GM23338 (cell line): ENCODE measurements at regions not wholly inside any gene's neighbourhood (a gene's known extent, or its start where the extent isn't known, plus 50 kb on each side); places are given as distances from the start of the nearest gene placed in this dataset.

Experiments used
- ATAC-seq: fragments of 200-7000 bp; cut with Tn5 transposase; 3 replicates; pipeline ENCODE4 v1.9.1; 2020
- DNase-seq: peaks from one replicate; pipeline ENCODE4 v3.0.0-alpha.2; 2015; ENCODE audit warnings: low spot score
- H2AFZ ChIP-seq: fragments of 200-600 bp; sonication (generic); 2 replicates; pipeline ENCODE4 v1.8.0; 2016; ENCODE audit warnings: antibody characterized with exemption, mild to moderate bottlenecking, moderate library complexity
- H3F3A ChIP-seq: fragments of 200-600 bp; sonication (generic); replicated peaks from 2 replicates; pipeline ENCODE4 v1.8.0; 2017; ENCODE audit warnings: antibody characterized with exemption, mixed run types, low read depth
- H3K27ac ChIP-seq: fragments of 200-600 bp; sonication (generic); 2 replicates; pipeline ENCODE4 v1.6.1; 2016; ENCODE audit warnings: low read depth
- H3K27me3 ChIP-seq: fragments of 200-600 bp; sonication (generic); 2 replicates; pipeline ENCODE4 v1.8.0; 2016; ENCODE audit warnings: mild to moderate bottlenecking, mixed run types, moderate library complexity; ENCODE audit not compliant: insufficient read depth
- H3K36me3 ChIP-seq: fragments of 200-600 bp; sonication (generic); 2 replicates; pipeline ENCODE4 v1.8.0; 2016; ENCODE audit warnings: mild to moderate bottlenecking; ENCODE audit not compliant: insufficient read depth
- H3K4me1 ChIP-seq: fragments of 200-600 bp; sonication (generic); 2 replicates; pipeline ENCODE4 v1.8.0; 2016; ENCODE audit warnings: mild to moderate bottlenecking, moderate library complexity; ENCODE audit not compliant: insufficient read depth
- H3K4me2 ChIP-seq: fragments of 200-600 bp; sonication (generic); 2 replicates; pipeline ENCODE4 v1.7.1; 2017; ENCODE audit warnings: mixed run types
- H3K4me3 ChIP-seq: fragments of 200-600 bp; sonication (generic); 2 replicates; pipeline ENCODE4 v1.6.1; 2016; ENCODE audit warnings: mixed run types
- H3K79me2 ChIP-seq: fragments of 200-600 bp; sonication (generic); replicated peaks from 2 replicates; pipeline ENCODE4 v1.8.0; 2017; ENCODE audit warnings: mild to moderate bottlenecking; ENCODE audit not compliant: insufficient read depth
- H3K9me2 ChIP-seq: fragments of 200-600 bp; sonication (generic); 2 replicates; pipeline ENCODE4 v1.8.0; 2017; ENCODE audit not compliant: insufficient read depth
- H4K20me1 ChIP-seq: fragments of 200-600 bp; sonication (generic); replicated peaks from 2 replicates; pipeline ENCODE4 v1.8.0; 2017; ENCODE audit warnings: mild to moderate bottlenecking; ENCODE audit not compliant: insufficient read depth
- H3K27ac Mint-ChIP-seq: 2 replicates; pipeline ENCODE4 v1.8.0; 2020; ENCODE audit warnings: inconsistent platforms, mild to moderate bottlenecking, moderate library complexity, mixed read lengths
- H3K27me3 Mint-ChIP-seq: 3 replicates; pipeline ENCODE4 v1.8.0; 2022; ENCODE audit warnings: low read depth, mild to moderate bottlenecking, moderate library complexity, mixed read lengths, inconsistent platforms; ENCODE audit not compliant: insufficient read depth, poor library complexity
- H3K36me3 Mint-ChIP-seq: 3 replicates; pipeline ENCODE4 v1.8.0; 2021; ENCODE audit warnings: low read depth, mild to moderate bottlenecking, inconsistent platforms, moderate library complexity, mixed read lengths
- H3K4me1 Mint-ChIP-seq: 3 replicates; pipeline ENCODE4 v1.8.0; 2020; ENCODE audit warnings: mild to moderate bottlenecking, inconsistent platforms, mixed read lengths
- H3K4me3 Mint-ChIP-seq: 3 replicates; pipeline ENCODE4 v1.8.0; 2021; ENCODE audit warnings: moderate library complexity, mild to moderate bottlenecking, inconsistent platforms, mixed read lengths
- H3K9me3 Mint-ChIP-seq: 3 replicates; pipeline ENCODE4 v1.8.0; 2020; ENCODE audit warnings: moderate library complexity, mild to moderate bottlenecking, inconsistent platforms, mixed read lengths
- CREB1 ChIP-seq: fragments of 250-450 bp; sonication (Bioruptor Pico); IDR thresholded peaks from 2 replicates; pipeline ENCODE4 v1.5.0; 2020; ENCODE audit warnings: low read depth, mild to moderate bottlenecking, moderate library complexity
- EZH2 ChIP-seq: fragments of 200-600 bp; sonication (generic); IDR thresholded peaks from one replicate; pipeline ENCODE4 v1.8.0; 2017; ENCODE audit warnings: antibody characterized with exemption, mild to moderate bottlenecking, low read depth; ENCODE audit not compliant: unreplicated experiment
- EZH2phosphoT487 ChIP-seq: fragments of 200-600 bp; sonication (generic); IDR thresholded peaks from one replicate; pipeline ENCODE4 v1.8.1; 2018; ENCODE audit warnings: antibody characterized with exemption; ENCODE audit not compliant: unreplicated experiment
- JUNB ChIP-seq: IDR thresholded peaks from one replicate; pipeline ENCODE4 v1.6.1; 2016; ENCODE audit warnings: antibody characterized with exemption; ENCODE audit not compliant: unreplicated experiment
- POLR2AphosphoS5 ChIP-seq: IDR thresholded peaks from 2 replicates; pipeline ENCODE4 v1.6.1; 2016; ENCODE audit warnings: antibody characterized with exemption, low read depth
- REST ChIP-seq: IDR thresholded peaks from one replicate; pipeline ENCODE4 v1.6.1; 2018; ENCODE audit warnings: antibody characterized with exemption; ENCODE audit not compliant: unreplicated experiment
- STAT1 ChIP-seq: IDR thresholded peaks from one replicate; pipeline ENCODE4 v1.6.1; 2016; ENCODE audit warnings: antibody characterized with exemption; ENCODE audit not compliant: unreplicated experiment
- ZNF114 ChIP-seq: fragments of 250-450 bp; sonication (Bioruptor Pico); IDR thresholded peaks from 2 replicates; pipeline ENCODE4 v1.5.0; 2020; ENCODE audit warnings: mild to moderate bottlenecking, moderate library complexity
- ZNF331 ChIP-seq: fragments of 250-450 bp; sonication (Bioruptor Pico); IDR thresholded peaks from 2 replicates; pipeline ENCODE4 v1.5.0; 2020; ENCODE audit warnings: low read depth, mild to moderate bottlenecking, moderate library complexity
- ZNF462 ChIP-seq: fragments of 250-450 bp; sonication (Bioruptor Pico); IDR thresholded peaks from 2 replicates; pipeline ENCODE4 v1.5.0; 2020; ENCODE audit warnings: mild to moderate bottlenecking, moderate library complexity
- TF ChIP-seq, protein P1 (sequence below): IDR thresholded peaks from 2 replicates; pipeline ENCODE4 v1.6.1; 2016; ENCODE audit warnings: antibody characterized with exemption
- TF ChIP-seq, protein P2 (sequence below), 2 experiments: fragments of 200-600 bp in 1 of 2; sonication (generic) in 1 of 2; conservative IDR thresholded peaks; 2 replicates each; pipeline versions ENCODE4 v1.5.1 to v1.6.1; 2016 to 2017; ENCODE audit warnings: antibody characterized with exemption in 2 of 2, low read depth in 2 of 2, mild to moderate bottlenecking in 2 of 2, moderate library complexity in 1 of 2

DNA sequence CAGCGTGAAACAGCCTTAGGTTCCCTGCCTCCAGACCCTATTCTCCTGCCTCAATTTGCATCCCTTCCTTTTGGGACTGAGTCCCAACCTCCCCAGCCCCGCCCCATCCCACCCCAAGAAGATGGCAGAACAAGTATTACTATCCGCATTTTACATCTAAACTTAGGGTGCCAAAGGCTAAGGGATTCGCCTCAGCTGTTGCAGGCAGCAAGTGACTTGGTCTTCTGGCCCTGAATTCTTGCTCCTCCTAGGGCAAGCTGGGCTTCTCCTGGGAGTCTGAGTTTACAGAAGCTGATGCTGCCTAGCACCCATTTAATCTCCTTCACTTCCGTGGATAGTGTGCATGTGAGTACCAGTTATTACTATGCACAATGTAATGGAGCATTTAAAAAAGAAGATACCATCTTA, 161.3 kb upstream of the NR5A2 start:
- H3K9me3 Mint-ChIP-seq = no peaks in the 10 kb centered on the region
- peak overlapping the region; percentile 12; the same call in 2 of the 3 replicates for H3K4me3 Mint-ChIP-seq
- Histone ChIP-seq H3K27ac (no peak overlapping the region; the same call in 1 of the 2 replicates), H2AFZ (peak overlapping the region; percentile 95), H3K4me1 (peaks cover 20% of the 10 kb centered on the region), H3K79me2 (no peaks in the 10 kb centered on the region), H3K9me2 (no peaks in the 10 kb centered on the region), H3K27me3 (no peaks in the 10 kb centered on the region), H3F3A (no peaks in the 10 kb centered on the region), H3K4me2 (peak overlapping the region; percentile 72), H4K20me1 (no peaks in the 10 kb centered on the region), H3K36me3 (no peaks in the 10 kb centered on the region), H3K4me3 (peak overlapping the region; percentile 22; the same call in 1 of the 2 replicates)
- TF ChIP-seq STAT1 (no peak), ZNF462 (CRISPR knock-in tag) (no peak), CREB1 (no peak), POLR2AphosphoS5 (no peak), EZH2phosphoT487 (no peak), ZNF331 (CRISPR knock-in tag) (no peak), ZNF114 (CRISPR knock-in tag) (no peak), EZH2 (no peak), REST (no peak), JUNB (no peak)
- TF ChIP-seq, protein P1, sequence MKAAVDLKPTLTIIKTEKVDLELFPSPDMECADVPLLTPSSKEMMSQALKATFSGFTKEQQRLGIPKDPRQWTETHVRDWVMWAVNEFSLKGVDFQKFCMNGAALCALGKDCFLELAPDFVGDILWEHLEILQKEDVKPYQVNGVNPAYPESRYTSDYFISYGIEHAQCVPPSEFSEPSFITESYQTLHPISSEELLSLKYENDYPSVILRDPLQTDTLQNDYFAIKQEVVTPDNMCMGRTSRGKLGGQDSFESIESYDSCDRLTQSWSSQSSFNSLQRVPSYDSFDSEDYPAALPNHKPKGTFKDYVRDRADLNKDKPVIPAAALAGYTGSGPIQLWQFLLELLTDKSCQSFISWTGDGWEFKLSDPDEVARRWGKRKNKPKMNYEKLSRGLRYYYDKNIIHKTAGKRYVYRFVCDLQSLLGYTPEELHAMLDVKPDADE = no peak
- TF ChIP-seq, protein P2, sequence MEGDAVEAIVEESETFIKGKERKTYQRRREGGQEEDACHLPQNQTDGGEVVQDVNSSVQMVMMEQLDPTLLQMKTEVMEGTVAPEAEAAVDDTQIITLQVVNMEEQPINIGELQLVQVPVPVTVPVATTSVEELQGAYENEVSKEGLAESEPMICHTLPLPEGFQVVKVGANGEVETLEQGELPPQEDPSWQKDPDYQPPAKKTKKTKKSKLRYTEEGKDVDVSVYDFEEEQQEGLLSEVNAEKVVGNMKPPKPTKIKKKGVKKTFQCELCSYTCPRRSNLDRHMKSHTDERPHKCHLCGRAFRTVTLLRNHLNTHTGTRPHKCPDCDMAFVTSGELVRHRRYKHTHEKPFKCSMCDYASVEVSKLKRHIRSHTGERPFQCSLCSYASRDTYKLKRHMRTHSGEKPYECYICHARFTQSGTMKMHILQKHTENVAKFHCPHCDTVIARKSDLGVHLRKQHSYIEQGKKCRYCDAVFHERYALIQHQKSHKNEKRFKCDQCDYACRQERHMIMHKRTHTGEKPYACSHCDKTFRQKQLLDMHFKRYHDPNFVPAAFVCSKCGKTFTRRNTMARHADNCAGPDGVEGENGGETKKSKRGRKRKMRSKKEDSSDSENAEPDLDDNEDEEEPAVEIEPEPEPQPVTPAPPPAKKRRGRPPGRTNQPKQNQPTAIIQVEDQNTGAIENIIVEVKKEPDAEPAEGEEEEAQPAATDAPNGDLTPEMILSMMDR (conservative IDR thresholded peaks at IDR 0.05; ENCODE audit: low read depth in 2 of 2) = no peak
- peak overlapping the region; percentile 1 for H3K27ac Mint-ChIP-seq
- peak; percentile 77 for ATAC-seq
- peaks cover 2% of the 10 kb centered on the region for H3K27me3 Mint-ChIP-seq
- H3K4me1 Mint-ChIP-seq = peaks cover 23% of the 10 kb centered on the region
- peak; percentile 40 for DNase-seq
- H3K36me3 Mint-ChIP-seq = no peaks in the 10 kb centered on the region
